Activated CD4-positive, alpha-beta T cell treated with anti-CD3 and anti-CD28 coated beads for 36 hours (primary cell): ENCODE measurements at regions not wholly inside any gene's neighbourhood (a gene's known extent, or its start where the extent isn't known, plus 50 kb on each side); places are given as distances from the start of the nearest gene placed in this dataset.
"Not testable (repeated sequence)": the region's sequence is repeated elsewhere in the genome, so short reads cannot be mapped to it uniquely, and the experiment has no call there.

ENCODE experiments used
- ATAC-seq: fragments of 200-7000 bp; cut with Tn5 transposase; one replicate; pipeline ENCODE4 v1.10.0; 2021; ENCODE audit warnings: mild to moderate bottlenecking, moderate library complexity
- CTCF ChIA-PET: fragments of 350-600 bp; sonication (Branson Sonifier 250); formaldehyde crosslinking; loops from one replicate; lab custom pipeline; 2021; ENCODE audit warnings: antibody characterized with exemption; lab: Charles Lee
- POLR2A ChIA-PET: fragments of 350-600 bp; sonication (Branson Sonifier 250); formaldehyde crosslinking; loops from one replicate; lab custom pipeline; 2021; ENCODE audit warnings: antibody characterized with exemption, inconsistent platforms; lab: Charles Lee
- DNase-seq: peaks from one replicate; pipeline ENCODE4 v3.0.0-alpha.2; 2020
- H3K27ac Mint-ChIP-seq: one replicate; pipeline ENCODE4 v1.8.0; 2021; ENCODE audit warnings: mixed read lengths
- H3K27me3 Mint-ChIP-seq: one replicate; pipeline ENCODE4 v1.8.0; 2021; ENCODE audit warnings: mixed read lengths
- H3K36me3 Mint-ChIP-seq: one replicate; pipeline ENCODE4 v1.8.0; 2021; ENCODE audit warnings: low read depth, mixed read lengths
- H3K4me1 Mint-ChIP-seq: one replicate; pipeline ENCODE4 v1.8.0; 2021; ENCODE audit warnings: mixed read lengths
- H3K4me3 Mint-ChIP-seq: one replicate; pipeline ENCODE4 v1.8.0; 2021; ENCODE audit warnings: mild to moderate bottlenecking, moderate library complexity, mixed read lengths
- H3K9me3 Mint-ChIP-seq: one replicate; pipeline ENCODE4 v1.8.0; 2021; ENCODE audit warnings: low read depth, mixed read lengths
- intact Hi-C, 2 experiments: fragments of 100-400 bp; cut with DNase I in 1 of 2; cut with micrococcal nuclease in 1 of 2; formaldehyde crosslinking; loops; one replicate each; pipeline versions ENCODE4 v1.14.2 to v1.15.1; 2022 to 2024; cut with DNase I, micrococcal nuclease

GRCh38 chr5:32534041-32534440 lies 51.3 kb upstream of the SUB1 start:
- H3K27me3 Mint-ChIP-seq = no peaks in the 10 kb centered on the region
- H3K36me3 Mint-ChIP-seq = peaks cover 25% of the 10 kb centered on the region
- ATAC-seq = no peak
- H3K4me3 Mint-ChIP-seq = peak overlapping the region; percentile 9
- H3K4me1 Mint-ChIP-seq = peaks cover 75% of the 10 kb centered on the region
- no peak overlapping the region for H3K27ac Mint-ChIP-seq
- POLR2A ChIA-PET = interaction anchor here (0.7 to 1.1 kb wide), 3 partner anchors 21 to 75 kb away, joined by 6 to 8 read pairs (median 6); no protein-coding TSS in a partner anchor
- intact Hi-C loops = loop anchor here (5.0 kb wide), 2 partner anchors 92 to 1473 kb away; partner anchors contain the start of genes AMACR (in 1 of the 2) and ZFR (in 1 of the 2)
- H3K9me3 Mint-ChIP-seq = no peaks in the 10 kb centered on the region
- no peak for DNase-seq
- CTCF ChIA-PET = interaction anchor here (0.5 to 1.3 kb wide), 2 partner anchors 56 to 695 kb away, joined by 4 to 5 read pairs; no protein-coding TSS in a partner anchor

- Mint-ChIP-seq H3K9me3 (no peaks in the 10 kb centered on the region), H3K27me3 (no peaks in the 10 kb centered on the region), H3K36me3 (peaks cover 19% of the 10 kb centered on the region), H3K27ac (peak overlapping the region; percentile 94), H3K4me3 (peak overlapping the region; percentile 82), H3K4me1 (peaks cover 54% of the 10 kb centered on the region)
- ChIA-PET POLR2A (interaction anchor here (0.8 to 1.3 kb wide), 6 partner anchors 52 to 358 kb away, joined by 3 to 17 read pairs (median 4); partner anchors contain the start of genes GOLPH3 and SUB1), CTCF (interaction anchor here (0.9 to 1.5 kb wide), 4 partner anchors 19 to 84 kb away, joined by 3 to 11 read pairs (median 5); no protein-coding TSS in a partner anchor)
- peak; percentile 84 for ATAC-seq
- DNase-seq = peak; percentile 77
- intact Hi-C loops = loop anchor here (1.0 to 5.0 kb wide), 9 partner anchors 10 to 1475 kb away; partner anchors contain the start of genes ZFR (in 2 of the 2), AMACR (in 1 of the 2), GOLPH3 (in 1 of the 2) and SUB1 (in 1 of the 2)
These were observed 53.4 kb upstream of the SUB1 start for GRCh38 chr5:32531885-32532520.

GRCh38 chr5:32527321-32527720 lies 58.0 kb upstream of the SUB1 start:
- POLR2A ChIA-PET = not testable (repeated sequence)

GRCh38 chr5:32526810-32527209 lies 58.5 kb upstream of the SUB1 start:
- ChIA-PET POLR2A (no interaction called here), CTCF (interaction anchor here (0.9 to 1.2 kb wide), 2 partner anchors 39 to 283 kb away, joined by 3 to 4 read pairs; no protein-coding TSS in a partner anchor)
- H3K4me3 Mint-ChIP-seq = no peak overlapping the region
- H3K27ac Mint-ChIP-seq = no peak overlapping the region
- intact Hi-C loops = no loop called here
- H3K36me3 Mint-ChIP-seq = no peaks in the 10 kb centered on the region
- no peaks in the 10 kb centered on the region for H3K9me3 Mint-ChIP-seq
- no peak for ATAC-seq
- no peak for DNase-seq
- H3K27me3 Mint-ChIP-seq = no peaks in the 10 kb centered on the region
- H3K4me1 Mint-ChIP-seq = peaks cover 32% of the 10 kb centered on the region

More at GRCh38 chr5:32527321-32527720, 58.0 kb upstream of the SUB1 start:
- H3K4me3 Mint-ChIP-seq, H3K27me3 Mint-ChIP-seq, H3K27ac Mint-ChIP-seq, H3K9me3 Mint-ChIP-seq, ATAC-seq, intact Hi-C loops, H3K36me3 Mint-ChIP-seq, DNase-seq: not testable (repeated sequence)
- CTCF ChIA-PET = interaction anchor here (0.9 to 1.5 kb wide), 3 partner anchors 39 to 283 kb away, joined by 3 to 5 read pairs (median 4); no protein-coding TSS in a partner anchor
- peaks cover 36% of the 10 kb centered on the region for H3K4me1 Mint-ChIP-seq

GRCh38 chr5:32523625-32524024 lies 61.7 kb upstream of the SUB1 start:
- Mint-ChIP-seq H3K9me3 (no peaks in the 10 kb centered on the region), H3K4me1 (peaks cover 16% of the 10 kb centered on the region), H3K27me3 (no peaks in the 10 kb centered on the region), H3K27ac (no peak overlapping the region), H3K4me3 (no peak overlapping the region), H3K36me3 (no peaks in the 10 kb centered on the region)
- CTCF ChIA-PET = interaction anchor here (1.7 kb wide), 1 partner anchor 34 kb away, joined by 9 read pairs; no protein-coding TSS in a partner anchor
- ATAC-seq (peak; percentile 43), DNase-seq (peak; percentile 21)
- POLR2A ChIA-PET = no interaction called here
- intact Hi-C loops = no loop called here

- intact Hi-C loops = no loop called here
- DNase-seq (peak; percentile 64), ATAC-seq (peak; percentile 92)
- Mint-ChIP-seq H3K27me3 (no peaks in the 10 kb centered on the region), H3K9me3 (no peaks in the 10 kb centered on the region), H3K36me3 (no peaks in the 10 kb centered on the region), H3K4me3 (no peak overlapping the region), H3K4me1 (peaks cover 16% of the 10 kb centered on the region), H3K27ac (peak overlapping the region; percentile 32)
- ChIA-PET CTCF (interaction anchor here (1.0 to 1.4 kb wide), 2 partner anchors 68 to 91 kb away, joined by 3 to 4 read pairs; no protein-coding TSS in a partner anchor), POLR2A (no interaction called here)
These were observed 62.8 kb upstream of the SUB1 start for GRCh38 chr5:32522429-32523143.

- Mint-ChIP-seq H3K27ac (no peak overlapping the region), H3K36me3 (no peaks in the 10 kb centered on the region), H3K9me3 (no peaks in the 10 kb centered on the region), H3K4me1 (peaks cover 16% of the 10 kb centered on the region), H3K27me3 (no peaks in the 10 kb centered on the region), H3K4me3 (no peak overlapping the region)
- POLR2A ChIA-PET = interaction anchor here (0.6 kb wide), 1 partner anchor 9 kb away, joined by 3 read pairs; no protein-coding TSS in a partner anchor
- DNase-seq (no peak), ATAC-seq (no peak)
- CTCF ChIA-PET = no interaction called here
- intact Hi-C loops = no loop called here
These were observed 63.9 kb upstream of the SUB1 start for GRCh38 chr5:32521481-32521880.

- H3K9me3 Mint-ChIP-seq = no peaks in the 10 kb centered on the region
- H3K4me3 Mint-ChIP-seq = no peak overlapping the region
- DNase-seq (no peak), ATAC-seq (no peak)
- intact Hi-C loops = no loop called here
- H3K27ac Mint-ChIP-seq = no peak overlapping the region
- ChIA-PET CTCF (no interaction called here), POLR2A (interaction anchor here (0.6 kb wide), 1 partner anchor 8 kb away, joined by 3 read pairs; no protein-coding TSS in a partner anchor)
- H3K4me1 Mint-ChIP-seq = peaks cover 16% of the 10 kb centered on the region
- no peaks in the 10 kb centered on the region for H3K36me3 Mint-ChIP-seq
- no peaks in the 10 kb centered on the region for H3K27me3 Mint-ChIP-seq
These were observed 64.4 kb upstream of the SUB1 start for GRCh38 chr5:32520972-32521371.

GRCh38 chr5:32520356-32520755 lies 65.0 kb upstream of the SUB1 start:
- no peak overlapping the region for H3K4me3 Mint-ChIP-seq
- no peak for DNase-seq
- intact Hi-C loops = no loop called here
- no peaks in the 10 kb centered on the region for H3K9me3 Mint-ChIP-seq
- no peaks in the 10 kb centered on the region for H3K27me3 Mint-ChIP-seq
- POLR2A ChIA-PET = interaction anchor here (1.0 kb wide), 1 partner anchor 70 kb away, joined by 4 read pairs; no protein-coding TSS in a partner anchor
- no peak overlapping the region for H3K27ac Mint-ChIP-seq
- CTCF ChIA-PET = no interaction called here
- peaks cover 16% of the 10 kb centered on the region for H3K4me1 Mint-ChIP-seq
- no peaks in the 10 kb centered on the region for H3K36me3 Mint-ChIP-seq
- no peak for ATAC-seq

- Mint-ChIP-seq H3K36me3 (no peaks in the 10 kb centered on the region), H3K4me3 (no peak overlapping the region), H3K4me1 (peaks cover 16% of the 10 kb centered on the region), H3K9me3 (no peaks in the 10 kb centered on the region), H3K27ac (no peak overlapping the region), H3K27me3 (no peaks in the 10 kb centered on the region)
- ATAC-seq = no peak
- ChIA-PET POLR2A (interaction anchor here (1.0 kb wide), 1 partner anchor 71 kb away, joined by 4 read pairs; no protein-coding TSS in a partner anchor), CTCF (no interaction called here)
- DNase-seq = no peak
- intact Hi-C loops = no loop called here
These were observed 65.8 kb upstream of the SUB1 start for GRCh38 chr5:32519508-32519907.

GRCh38 chr5:32514806-32515205 lies 70.3 kb upstream of the ZFR start:
- H3K36me3 Mint-ChIP-seq = no peaks in the 10 kb centered on the region
- H3K27me3 Mint-ChIP-seq = no peaks in the 10 kb centered on the region
- no peak overlapping the region for H3K27ac Mint-ChIP-seq
- no peaks in the 10 kb centered on the region for H3K9me3 Mint-ChIP-seq
- no peak overlapping the region for H3K4me3 Mint-ChIP-seq
- CTCF ChIA-PET = interaction anchor here (1.0 kb wide), 1 partner anchor 41 kb away, joined by 3 read pairs; no protein-coding TSS in a partner anchor
- ATAC-seq (no peak), DNase-seq (no peak)
- POLR2A ChIA-PET = no interaction called here
- H3K4me1 Mint-ChIP-seq = no peaks in the 10 kb centered on the region
- intact Hi-C loops = no loop called here
